Activated T-cell treated with anti-CD3 and anti-CD28 coated beads for 24 hours (primary cell): ENCODE measurements at regions not wholly inside any gene's neighbourhood (a gene's known extent, or its start where the extent isn't known, plus 50 kb on each side); places are given as distances from the start of the nearest gene placed in this dataset.
A peak's percentile ranks its signal among the peaks of the same experiment; 100 is the strongest.

ENCODE experiments used
- DNase-seq: peaks from one replicate; pipeline ENCODE4 v3.0.0-alpha.2; 2020; ENCODE audit warnings: low read depth

DNA sequence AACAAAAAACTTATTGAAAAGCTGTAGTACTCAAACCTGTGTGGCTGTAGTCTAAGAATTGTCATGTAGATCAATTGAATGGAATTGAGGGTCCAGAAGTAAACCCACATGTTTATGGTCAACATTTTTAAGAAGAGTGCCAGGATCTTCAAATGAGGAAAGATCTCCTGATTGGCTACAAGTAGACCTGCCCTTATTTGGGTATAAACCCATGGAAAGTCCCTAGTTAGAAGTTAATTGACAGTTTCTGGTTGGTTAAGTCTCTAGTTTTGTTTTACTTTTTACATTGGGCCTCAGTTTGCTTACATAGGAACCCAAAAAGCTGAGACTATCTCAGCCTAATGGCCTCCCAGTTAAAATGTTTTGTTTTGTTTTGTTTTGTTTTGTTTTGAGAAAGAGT is 91.9 kb upstream of the RESF1 start:
- DNase-seq: no peak

DNA sequence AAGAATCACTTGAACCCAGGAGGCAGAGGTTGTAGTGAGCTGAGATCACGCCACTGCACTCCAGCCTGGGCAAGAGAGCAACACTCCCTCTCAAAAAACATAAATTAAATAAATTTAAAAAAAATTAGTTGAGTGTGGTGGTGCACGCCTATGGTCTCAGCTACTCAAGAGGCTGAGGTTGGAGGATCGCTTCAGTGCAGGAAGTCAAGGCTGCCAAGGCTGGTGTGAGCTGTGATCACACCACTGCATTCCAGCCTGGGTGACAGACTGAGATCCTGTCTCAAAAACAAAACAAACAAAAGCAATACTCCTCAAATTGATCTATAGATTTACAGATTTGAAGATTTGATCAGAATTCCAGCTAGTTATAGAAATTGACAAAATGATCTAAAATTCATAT is 92.7 kb upstream of the RESF1 start:
- DNase-seq: no peak

DNA sequence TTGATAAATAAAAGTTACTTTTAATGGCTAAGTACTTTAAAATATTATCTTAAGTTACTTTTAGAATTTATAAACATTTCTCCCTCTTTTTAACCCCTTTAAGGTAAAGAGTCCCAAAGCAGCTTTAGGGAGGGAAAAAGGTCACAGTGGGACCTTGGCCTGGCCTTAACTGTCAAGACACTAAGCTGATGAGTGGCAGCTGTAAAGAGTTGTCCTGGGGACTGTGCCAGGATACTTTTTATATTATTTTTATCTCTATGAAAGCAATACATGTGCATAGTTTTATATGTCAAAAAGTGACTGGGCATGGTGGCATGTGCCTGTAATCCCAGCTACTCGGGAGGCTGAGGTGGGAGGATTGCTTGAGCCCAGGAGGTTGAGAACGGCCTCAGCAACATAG is 94.2 kb upstream of the RESF1 start:
- no peak for DNase-seq

DNA sequence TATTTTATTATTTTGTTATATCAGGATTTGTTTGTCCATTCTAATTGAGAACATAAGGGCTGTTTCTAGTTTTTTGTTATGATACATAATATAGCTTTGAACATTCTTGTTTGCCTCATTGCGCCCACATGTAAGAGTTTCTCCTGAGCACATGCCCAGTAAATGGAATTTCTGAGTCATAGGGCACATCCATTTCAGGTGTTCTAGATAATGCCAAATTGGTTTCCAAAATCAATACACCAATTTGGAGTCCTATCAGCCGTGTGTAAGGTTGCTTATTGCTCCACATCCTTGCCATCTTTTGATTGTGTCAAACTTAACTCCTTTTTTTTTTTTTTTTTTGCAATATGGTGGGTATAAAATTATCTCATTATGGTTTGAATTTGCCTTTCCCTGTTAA is 97.9 kb upstream of the RESF1 start:
- no peak for DNase-seq

DNA sequence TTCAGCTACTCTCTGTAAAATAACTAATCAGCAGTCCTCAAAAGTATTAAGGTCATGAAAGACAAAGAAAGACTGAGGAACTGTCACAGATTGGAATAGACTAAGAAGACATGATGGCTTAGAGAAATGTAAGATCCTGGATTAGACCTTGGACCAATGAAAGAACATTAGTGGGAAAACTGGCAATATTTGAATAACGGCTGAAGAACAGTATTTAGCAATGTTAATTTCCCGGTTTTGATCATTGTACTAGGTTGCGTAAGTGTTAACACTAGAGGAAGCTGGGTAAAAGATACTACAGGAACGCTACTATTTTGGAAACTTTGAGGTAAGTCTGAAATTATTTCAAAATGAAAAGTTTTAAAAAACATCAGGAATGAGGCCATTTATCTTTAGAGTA is 98.8 kb upstream of the RESF1 start:
- no peak for DNase-seq

DNA sequence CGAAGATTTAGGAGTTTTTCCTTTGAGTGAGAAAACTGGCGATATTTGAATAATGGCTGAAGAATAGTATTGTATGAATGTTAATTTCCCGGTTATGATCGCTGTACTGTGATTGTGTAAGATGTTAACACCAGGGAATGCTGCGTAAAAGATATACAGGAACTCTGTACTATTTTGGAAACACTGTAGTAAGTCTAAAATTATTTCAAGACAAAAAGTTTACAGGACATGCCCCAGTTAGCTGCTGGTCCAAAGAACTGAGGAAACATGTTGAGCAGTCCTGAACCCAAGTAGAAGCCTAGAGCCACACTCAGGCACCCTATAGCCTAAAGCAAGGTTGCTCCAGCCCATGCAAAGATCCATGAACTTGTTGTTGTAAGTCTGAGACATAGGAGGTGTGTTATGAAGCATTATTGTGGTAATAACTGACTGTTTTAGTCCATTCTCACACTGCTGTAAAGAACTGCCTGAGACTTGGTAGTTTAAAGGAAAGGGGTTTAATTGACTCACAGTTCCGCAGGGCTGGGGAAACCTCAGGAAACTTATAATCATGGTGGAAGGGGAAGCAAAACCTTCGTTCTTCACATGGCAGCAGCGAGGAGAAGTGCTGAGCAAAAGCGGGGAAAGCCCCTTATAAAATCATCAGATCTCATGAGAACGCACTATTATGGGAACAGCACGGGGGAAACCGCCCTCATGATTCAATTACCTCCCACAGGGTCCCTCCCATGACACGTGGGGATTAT is 99.8 kb upstream of the RESF1 start:
- DNase-seq: peak; percentile 8

DNA sequence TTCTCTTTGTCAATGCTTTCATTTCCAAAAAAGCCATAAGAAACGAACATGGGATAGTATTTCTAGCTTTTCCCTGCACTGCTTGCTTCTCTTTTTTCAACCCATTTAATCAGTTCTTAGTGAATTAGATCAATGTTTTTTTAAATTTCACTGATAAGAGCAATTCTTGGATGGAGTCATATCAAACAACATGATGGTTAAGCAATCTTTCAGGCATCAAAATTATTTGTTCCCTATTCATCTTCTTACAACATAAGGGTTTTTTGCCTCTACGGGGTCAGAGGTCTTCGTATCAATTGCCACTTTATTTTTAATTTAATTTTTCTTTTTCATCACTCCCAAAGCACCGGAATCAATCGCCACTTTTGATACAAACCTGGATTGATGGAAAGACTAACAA is 103.8 kb upstream of the RESF1 start:
- no peak for DNase-seq

DNA sequence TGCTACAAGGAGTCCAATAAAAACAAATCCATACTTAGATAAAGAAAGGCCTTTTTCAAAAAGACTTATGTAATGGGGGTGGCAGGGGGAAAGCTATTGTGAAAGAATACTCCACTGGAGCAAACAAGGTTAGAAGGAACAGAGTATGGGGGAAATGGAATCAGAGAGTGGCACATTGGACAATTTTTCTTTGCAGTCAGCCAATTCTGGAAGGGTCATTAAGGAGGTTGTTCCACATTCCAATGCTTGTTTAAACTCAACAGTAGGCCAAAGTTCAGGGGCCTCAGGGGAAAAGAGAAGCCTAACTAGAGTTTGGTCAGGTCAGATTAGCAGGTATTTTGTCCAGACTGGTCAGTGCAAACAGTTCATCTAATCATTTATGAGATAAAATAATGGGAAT is 105.2 kb upstream of the RESF1 start:
- DNase-seq: no peak

DNA sequence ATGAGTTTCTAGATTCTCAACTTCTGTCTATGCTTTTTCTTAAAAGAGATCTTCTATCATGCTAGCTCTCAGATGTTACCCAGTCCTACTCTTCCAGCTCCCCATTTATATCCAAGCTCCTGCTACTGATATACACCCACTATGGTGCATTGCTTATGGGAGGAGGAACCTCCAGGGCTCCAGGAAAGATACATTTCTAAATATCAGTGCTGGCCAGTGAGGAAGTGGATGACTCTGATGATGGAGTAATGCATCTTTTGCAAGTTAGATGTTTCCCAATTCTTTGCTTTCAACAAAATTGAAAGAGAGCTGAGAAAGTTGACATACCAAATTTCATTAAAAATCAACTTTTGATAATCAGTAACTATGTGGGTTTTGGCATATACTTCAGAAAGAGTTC is 105.7 kb upstream of the RESF1 start:
- DNase-seq: no peak

DNA sequence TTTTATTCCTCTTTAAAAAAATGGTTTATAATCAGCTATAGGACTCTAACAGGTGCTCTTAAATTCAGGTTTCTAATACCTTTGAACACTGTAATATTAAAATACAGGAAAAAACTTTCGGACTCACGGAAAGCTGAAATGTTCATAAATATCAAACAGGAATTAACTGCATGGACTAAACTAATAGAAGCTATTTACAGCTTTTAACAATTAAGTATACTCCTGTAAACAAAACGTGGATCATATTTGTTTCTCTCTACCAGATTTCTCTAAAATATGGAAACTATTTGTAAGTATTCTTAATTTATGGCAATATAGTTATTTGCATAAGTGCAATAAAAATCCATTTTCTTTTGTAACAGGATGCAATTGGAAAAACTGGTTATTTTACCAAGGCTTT is 108.9 kb upstream of the RESF1 start:
- no peak for DNase-seq

DNA sequence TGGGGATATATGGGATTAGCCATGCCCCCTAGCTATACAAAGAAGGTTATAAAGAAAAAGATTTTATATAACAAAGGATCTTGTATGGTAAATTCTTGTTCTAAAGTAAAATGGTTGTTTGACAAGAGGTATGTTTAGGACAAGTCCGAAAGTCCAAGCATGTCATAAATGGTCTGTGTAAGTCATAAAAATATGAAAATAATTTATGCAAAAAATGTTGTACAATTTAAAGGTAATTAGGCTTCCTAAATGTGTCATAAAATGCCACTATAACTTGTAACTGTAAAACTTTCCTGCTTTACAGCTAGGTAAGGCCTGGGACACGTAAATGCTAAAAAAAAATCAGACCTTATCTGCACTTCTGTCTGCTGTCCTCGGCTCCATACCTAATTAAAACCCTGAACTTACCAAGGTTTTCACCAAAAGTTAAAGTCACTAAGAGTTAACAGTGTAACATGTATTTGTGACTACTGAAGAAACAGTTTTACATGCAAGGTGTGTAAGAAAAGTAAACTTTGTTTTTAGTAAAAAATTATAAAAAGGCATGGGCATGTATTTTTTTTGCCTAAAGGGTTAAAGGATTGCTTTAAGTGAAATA is 110.0 kb upstream of the RESF1 start:
- no peak for DNase-seq

DNA sequence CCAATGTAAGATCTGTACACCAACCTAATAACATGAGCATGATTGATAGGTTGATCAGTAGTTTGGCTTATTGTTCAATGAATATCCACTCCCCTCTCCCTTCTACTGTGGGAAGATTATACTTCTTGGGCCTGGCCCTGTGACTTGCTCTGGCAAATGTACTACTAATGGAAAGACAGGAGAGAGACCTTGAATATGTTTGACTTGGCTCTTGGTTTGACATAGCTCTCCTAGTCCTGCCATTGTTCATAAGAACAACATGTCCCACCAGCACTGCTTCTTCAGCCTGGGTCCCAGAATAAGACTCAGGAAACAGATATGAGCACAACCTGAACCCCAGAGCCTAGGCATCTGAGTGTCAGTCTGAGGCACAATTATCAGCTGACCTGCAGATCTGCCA is 112.8 kb upstream of the RESF1 start:
- no peak for DNase-seq

DNA sequence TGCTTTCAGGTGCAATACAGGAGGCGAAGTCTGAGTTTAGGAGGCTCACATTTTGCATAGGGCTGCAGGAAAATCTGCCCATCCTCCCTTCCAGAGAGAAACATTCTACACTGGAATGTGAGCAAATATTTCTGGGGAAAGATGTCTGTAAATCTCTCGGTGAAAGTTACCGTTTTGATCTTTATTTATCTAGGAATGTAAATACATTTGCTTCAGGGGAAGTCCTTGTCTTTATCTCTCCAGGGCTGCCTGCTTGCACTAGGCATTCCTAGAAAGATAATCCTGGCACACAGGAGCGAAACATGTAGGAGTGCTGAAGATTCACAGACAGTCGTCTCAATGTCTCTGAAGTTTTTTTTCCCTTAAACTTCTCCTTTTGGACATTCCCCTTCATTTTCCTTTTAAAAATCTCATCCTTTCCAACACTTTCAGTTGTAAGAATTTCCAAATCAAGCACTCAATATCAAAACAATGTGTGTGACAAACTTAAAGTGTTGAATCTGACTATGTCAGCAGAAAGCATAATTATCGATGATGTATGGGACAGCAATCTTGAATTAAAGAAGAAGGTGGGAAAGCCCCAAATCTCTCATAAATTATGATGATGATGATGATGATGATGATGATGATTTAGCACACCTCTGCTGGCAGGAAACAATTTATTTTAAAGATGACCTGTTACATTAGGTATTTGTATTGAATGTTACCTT is 113.4 kb upstream of the RESF1 start:
- DNase-seq: no peak

DNA sequence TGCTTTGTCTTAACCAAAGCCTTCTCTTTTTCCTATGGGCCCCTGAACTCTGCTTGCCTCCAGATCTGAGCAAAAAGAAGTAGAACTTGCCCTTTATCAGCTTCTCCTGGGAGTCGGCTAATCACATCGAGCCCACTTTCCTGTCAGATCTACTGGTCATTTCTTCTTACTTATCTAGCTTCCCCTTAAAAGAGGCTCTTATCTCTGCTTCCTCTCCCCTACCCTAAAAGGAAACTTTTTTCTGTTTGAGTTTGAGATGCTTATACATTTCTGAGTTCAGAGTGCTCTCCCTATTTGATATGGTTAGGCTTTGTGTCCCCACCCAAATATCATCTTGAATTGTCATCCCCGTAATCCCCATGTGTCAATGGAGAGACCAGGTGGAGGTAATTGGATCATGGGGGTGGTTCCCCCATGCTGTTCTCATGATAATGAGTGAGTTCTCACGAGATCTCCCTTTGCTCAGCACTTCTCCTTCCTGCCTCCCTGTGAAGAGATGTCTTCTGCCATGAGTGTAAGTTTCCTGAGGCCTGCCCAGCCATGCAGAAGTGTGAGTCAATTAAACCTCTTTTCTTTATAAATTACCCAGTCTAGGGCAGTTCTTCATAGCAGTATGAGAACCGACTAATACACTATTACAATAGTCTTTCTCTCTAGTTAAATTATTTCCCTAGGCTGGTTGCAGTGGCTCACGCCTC is 114.7 kb upstream of the AMN1 start:
- DNase-seq: no peak

DNA sequence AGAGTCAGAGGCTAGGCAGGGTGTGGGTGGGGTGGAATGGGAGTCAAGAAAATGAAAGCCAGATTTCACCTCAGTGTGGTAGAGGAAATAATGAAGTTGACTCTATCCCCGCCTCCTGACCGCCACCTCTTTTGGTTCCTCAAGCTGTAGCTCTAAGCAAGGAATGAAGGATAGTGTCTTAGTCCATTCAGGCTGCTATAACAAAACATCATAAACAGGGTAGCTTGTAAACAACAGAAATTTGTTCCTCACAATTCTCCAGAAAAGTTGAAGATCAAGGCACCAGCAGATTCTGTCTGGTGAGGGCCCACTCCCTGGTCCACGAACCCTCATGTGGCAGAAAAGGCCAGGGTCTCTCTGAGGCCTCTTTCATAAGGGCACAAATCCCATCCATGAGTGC is 109.1 kb upstream of the AMN1 start:
- no peak for DNase-seq

DNA sequence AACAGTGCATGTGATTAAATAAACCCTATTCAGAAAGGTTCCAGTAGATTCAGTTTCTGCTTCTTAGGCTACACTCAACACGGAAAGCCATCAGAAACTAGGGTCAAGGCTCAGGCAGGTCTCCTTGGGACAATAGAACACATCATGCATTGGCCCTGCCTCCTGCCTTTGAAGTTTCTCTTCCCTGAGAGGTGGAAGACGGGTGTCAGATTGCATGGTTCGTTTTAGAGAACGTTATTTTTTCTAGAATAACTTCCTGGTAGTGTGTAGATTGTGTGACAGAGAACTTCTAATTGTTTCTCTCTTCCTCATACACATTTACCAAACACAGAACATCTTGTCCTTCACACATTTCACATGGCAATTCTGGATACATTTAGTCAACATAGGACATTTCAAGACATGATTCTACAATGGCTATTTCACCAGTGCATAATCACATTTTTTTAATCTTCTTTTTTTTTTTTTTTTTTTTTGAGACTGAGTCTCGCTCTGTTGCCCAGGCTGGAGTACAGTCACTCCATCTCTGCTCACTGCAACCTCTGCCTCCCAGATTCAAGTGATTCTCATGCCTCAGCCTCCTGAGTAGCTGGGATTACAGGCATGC is 106.6 kb upstream of the AMN1 start:
- no peak for DNase-seq

DNA sequence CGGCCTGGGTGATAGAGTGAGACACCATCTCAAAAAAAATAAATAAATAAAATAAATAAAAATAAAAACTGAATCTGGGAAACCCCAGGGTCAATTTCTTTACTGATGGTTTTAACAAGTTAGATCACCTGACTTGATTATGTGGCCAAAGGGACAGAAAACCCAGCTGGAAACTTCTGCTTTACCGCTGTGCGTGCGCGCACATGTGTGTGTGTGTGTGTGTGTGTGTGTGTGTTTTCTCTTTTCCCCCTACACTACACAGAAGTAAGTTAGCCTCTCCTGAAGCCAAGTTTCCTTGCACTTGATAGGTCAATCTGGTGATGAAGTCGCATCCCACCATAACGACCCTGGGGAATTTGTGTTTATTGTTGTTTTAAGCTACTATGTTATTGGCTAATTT is 105.3 kb upstream of the AMN1 start:
- DNase-seq: no peak

DNA sequence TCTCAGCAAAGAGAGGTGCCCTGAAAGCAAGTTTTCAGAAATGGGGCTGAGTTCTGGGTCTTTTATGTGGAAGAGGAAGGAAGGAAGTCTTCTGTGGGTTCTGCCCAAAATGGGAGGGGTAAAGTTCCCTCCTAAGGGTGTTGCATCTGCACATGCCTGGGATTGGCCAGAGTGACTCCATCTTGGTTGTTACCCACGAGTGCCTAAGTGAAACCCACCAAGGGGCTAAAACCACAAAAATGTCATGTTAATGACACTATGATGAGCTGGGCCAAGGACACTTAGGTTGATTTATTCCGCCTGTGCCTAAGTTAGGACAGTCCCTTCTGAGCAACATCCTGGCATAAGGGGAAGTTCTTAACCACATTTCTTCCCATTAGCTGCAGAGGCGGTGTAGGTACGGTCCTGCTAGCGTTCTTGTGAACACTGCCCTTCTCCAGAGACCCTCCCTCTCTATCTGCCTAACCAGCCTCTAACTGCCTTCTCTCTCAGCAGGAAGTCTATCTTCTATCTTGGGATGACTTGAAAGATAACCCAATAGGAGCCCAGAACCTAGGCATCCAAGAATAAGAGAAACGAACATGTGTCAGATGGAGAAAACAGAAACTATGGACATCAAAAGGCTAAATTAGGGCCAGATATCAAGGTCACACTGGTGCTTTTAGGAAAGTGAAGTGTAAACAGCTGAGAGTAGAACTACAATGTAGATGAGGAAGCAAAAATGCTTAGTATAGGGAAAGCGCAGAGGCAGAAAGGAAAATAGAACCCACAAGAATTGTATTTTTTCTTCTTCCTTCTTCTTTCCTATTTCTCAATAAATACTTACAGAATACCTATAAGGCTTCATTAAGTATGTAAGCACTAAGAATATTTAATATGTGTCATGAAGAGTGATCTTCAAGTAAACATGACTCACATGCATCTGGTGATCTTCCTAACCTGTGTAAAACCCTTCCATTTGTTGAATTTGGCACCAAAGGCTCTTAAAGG is 104.2 kb upstream of the AMN1 start:
- peak; percentile 3 for DNase-seq

DNA sequence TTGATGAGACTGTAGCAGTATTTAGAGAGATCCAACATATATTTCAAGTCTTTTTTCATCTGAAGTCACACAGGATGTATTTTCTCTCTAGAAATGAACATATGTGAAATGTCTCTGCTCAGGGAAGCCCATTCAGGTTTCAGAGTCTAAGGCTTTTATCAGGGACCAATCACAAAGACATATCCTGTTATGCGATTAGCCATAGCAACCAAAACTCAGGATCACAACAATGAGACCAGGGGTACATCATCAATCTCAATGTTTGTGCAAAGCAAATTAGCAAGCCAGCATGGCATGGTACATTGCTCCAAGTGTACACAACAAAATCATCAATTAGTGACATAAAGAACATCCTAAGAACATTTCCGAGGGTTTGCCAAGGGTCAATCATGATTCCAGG is 99.2 kb upstream of the AMN1 start:
- DNase-seq: no peak

DNA sequence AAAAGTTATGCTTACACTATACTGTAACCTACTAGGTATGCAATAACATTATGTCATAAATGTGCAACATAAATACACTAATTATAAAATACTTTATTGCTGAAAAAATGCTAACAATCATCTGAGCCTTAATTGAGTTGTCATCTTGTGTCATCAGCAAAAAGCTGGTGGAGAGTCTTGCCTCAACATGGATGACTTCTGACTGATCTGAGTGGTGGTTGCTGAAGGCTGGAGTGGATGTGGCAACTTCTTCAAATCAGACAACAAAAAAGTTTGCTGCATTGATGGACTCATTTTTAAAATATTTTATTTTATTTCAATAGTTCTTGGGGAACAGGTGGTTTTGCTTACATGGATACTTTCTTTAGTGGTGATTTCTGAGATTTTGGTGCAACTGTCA is 93.9 kb upstream of the AMN1 start:
- DNase-seq: no peak

DNA sequence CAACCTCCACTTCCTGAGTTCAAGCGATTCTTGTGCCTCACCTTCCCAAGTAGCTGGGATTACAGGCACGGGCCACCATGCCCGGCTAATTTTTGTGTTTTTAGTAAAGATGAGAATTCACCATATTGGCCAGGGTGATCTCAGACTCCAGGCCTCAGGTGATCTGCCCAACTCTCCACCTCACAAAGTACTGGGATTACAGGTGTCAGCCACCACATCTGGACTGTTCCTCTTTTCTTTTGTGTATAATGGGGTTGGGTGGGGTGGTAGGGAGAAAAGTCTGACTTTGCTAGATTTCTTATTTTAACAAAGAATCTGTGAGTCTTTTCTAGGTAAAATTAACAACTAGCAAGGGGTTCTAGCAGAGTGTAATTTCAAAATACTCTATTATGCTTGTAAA is 92.7 kb upstream of the AMN1 start:
- DNase-seq: no peak
